Loucy (cell line): ENCODE measurements at regions not wholly inside any gene's neighbourhood (a gene's known extent, or its start where the extent isn't known, plus 50 kb on each side); places are given as distances from the start of the nearest gene placed in this dataset.

Source experiments
- H2AFZ ChIP-seq: fragments of 200-600 bp; sonication (generic); 2 replicates; pipeline ENCODE4 v1.6.0; 2016; ENCODE audit warnings: antibody characterized with exemption, mild to moderate bottlenecking, low read length, moderate library complexity
- H3F3A ChIP-seq: fragments of 200-600 bp; 2 replicates; pipeline ENCODE4 v1.6.0; 2016; ENCODE audit warnings: antibody characterized with exemption, low read depth, mild to moderate bottlenecking
- H3K27me3 ChIP-seq: fragments of 200-600 bp; sonication (generic); 2 replicates; pipeline ENCODE4 v1.6.1; 2014; ENCODE audit warnings: low read length, mild to moderate bottlenecking; ENCODE audit not compliant: insufficient read depth, poor library complexity, severe bottlenecking
- H3K36me3 ChIP-seq: fragments of 200-600 bp; sonication (generic); 2 replicates; pipeline ENCODE4 v1.6.1; 2016; ENCODE audit warnings: low read length; ENCODE audit not compliant: insufficient read depth
- H3K4me1 ChIP-seq: fragments of 200-600 bp; sonication (generic); 2 replicates; pipeline ENCODE4 v1.5.1; 2014; ENCODE audit warnings: low read length, mild to moderate bottlenecking; ENCODE audit not compliant: insufficient read depth, poor library complexity, severe bottlenecking
- H3K4me2 ChIP-seq: fragments of 200-600 bp; sonication (generic); 2 replicates; pipeline ENCODE4 v1.6.0; 2014; ENCODE audit warnings: antibody characterized with exemption, low read length, low read depth, mild to moderate bottlenecking; ENCODE audit not compliant: poor library complexity, severe bottlenecking
- H3K4me3 ChIP-seq: fragments of 200-600 bp; sonication (generic); 2 replicates; pipeline ENCODE4 v1.5.1; 2014; ENCODE audit warnings: low read length, mild to moderate bottlenecking, mixed read lengths; ENCODE audit not compliant: poor library complexity, severe bottlenecking
- H3K79me2 ChIP-seq: fragments of 200-600 bp; sonication (generic); 2 replicates; pipeline ENCODE4 v1.6.1; 2014; ENCODE audit warnings: low read length; ENCODE audit not compliant: insufficient read depth
- H3K9ac ChIP-seq: fragments of 200-600 bp; sonication (generic); 2 replicates; pipeline ENCODE4 v1.6.0; 2014; ENCODE audit warnings: mild to moderate bottlenecking, low read depth, low read length, moderate library complexity; ENCODE audit not compliant: poor library complexity, severe bottlenecking
- H3K9me2 ChIP-seq: fragments of 200-600 bp; sonication (generic); replicated peaks from 2 replicates; pipeline ENCODE4 v1.6.1; 2016; ENCODE audit warnings: low read depth, low read length, mixed read lengths
- H3K9me3 ChIP-seq: fragments of 200-600 bp; sonication (generic); 2 replicates; pipeline ENCODE4 v1.6.1; 2014; ENCODE audit warnings: mild to moderate bottlenecking, antibody characterized with exemption, low read length, low read depth; ENCODE audit not compliant: insufficient read depth
- H4K20me1 ChIP-seq: fragments of 200-600 bp; sonication (generic); 2 replicates; pipeline ENCODE4 v1.6.0; 2014; ENCODE audit warnings: antibody characterized with exemption, low read length, mild to moderate bottlenecking; ENCODE audit not compliant: insufficient read depth, poor library complexity, severe bottlenecking
- EZH2phosphoT487 ChIP-seq: fragments of 200-600 bp; IDR thresholded peaks from 2 replicates; pipeline ENCODE4 v1.6.1; 2018; ENCODE audit warnings: antibody characterized with exemption, mild to moderate bottlenecking, moderate library complexity, borderline replicate concordance
- TF ChIP-seq, protein P1 (sequence below): fragments of 200-600 bp; sonication (generic); conservative IDR thresholded peaks from 2 replicates; pipeline ENCODE4 v1.5.1; 2014; ENCODE audit warnings: mild to moderate bottlenecking, antibody characterized with exemption, low read length

DNA sequence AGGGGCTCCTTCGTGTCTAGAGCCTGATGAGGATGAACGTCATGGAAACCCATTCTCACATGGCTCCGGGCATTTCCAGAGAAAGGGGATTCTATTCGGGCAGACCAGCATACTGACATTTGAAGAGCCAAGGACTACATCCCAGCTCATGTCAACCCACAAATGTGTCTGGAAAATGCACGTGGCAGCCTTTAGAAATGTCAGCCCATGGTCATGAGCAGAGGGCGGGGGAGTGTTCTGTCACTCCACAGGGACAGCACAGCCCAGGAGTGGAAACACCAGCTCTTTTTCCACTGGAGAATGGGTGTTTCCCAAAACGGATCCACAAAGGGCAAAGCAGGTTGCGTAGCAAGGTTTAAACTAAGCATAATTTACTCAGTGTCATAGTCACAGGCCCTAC, 207.0 kb downstream of the BCOR start:
- Histone ChIP-seq H2AFZ (no peak overlapping the region), H3K4me1 (peaks cover 29% of the 10 kb centered on the region), H3K36me3 (no peaks in the 10 kb centered on the region), H4K20me1 (no peaks in the 10 kb centered on the region), H3K4me2 (no peak overlapping the region), H3K9ac (no peak overlapping the region), H3K79me2 (no peaks in the 10 kb centered on the region), H3K9me2 (no peaks in the 10 kb centered on the region), H3F3A (no peaks in the 10 kb centered on the region), H3K27me3 (no peaks in the 10 kb centered on the region), H3K4me3 (no peak overlapping the region), H3K9me3 (no peaks in the 10 kb centered on the region)
- TF ChIP-seq, protein P1, sequence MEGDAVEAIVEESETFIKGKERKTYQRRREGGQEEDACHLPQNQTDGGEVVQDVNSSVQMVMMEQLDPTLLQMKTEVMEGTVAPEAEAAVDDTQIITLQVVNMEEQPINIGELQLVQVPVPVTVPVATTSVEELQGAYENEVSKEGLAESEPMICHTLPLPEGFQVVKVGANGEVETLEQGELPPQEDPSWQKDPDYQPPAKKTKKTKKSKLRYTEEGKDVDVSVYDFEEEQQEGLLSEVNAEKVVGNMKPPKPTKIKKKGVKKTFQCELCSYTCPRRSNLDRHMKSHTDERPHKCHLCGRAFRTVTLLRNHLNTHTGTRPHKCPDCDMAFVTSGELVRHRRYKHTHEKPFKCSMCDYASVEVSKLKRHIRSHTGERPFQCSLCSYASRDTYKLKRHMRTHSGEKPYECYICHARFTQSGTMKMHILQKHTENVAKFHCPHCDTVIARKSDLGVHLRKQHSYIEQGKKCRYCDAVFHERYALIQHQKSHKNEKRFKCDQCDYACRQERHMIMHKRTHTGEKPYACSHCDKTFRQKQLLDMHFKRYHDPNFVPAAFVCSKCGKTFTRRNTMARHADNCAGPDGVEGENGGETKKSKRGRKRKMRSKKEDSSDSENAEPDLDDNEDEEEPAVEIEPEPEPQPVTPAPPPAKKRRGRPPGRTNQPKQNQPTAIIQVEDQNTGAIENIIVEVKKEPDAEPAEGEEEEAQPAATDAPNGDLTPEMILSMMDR = no peak
- no peak for TF ChIP-seq EZH2phosphoT487

- Histone ChIP-seq H3K36me3 (no peaks in the 10 kb centered on the region), H4K20me1 (no peaks in the 10 kb centered on the region), H3K4me3 (no peak overlapping the region), H3K4me2 (no peak overlapping the region), H3F3A (no peaks in the 10 kb centered on the region), H3K9ac (no peak overlapping the region), H3K9me2 (no peaks in the 10 kb centered on the region), H3K27me3 (no peaks in the 10 kb centered on the region), H3K9me3 (no peaks in the 10 kb centered on the region), H2AFZ (no peak overlapping the region), H3K4me1 (peaks cover 32% of the 10 kb centered on the region), H3K79me2 (no peaks in the 10 kb centered on the region)
- no peak for TF ChIP-seq EZH2phosphoT487
- TF ChIP-seq, protein P1 = no peak
These were observed 206.0 kb downstream of the BCOR start for GRCh38 chrX:39891781-39892180.

GRCh38 chrX:39893417-39894338, 204.1 kb downstream of the BCOR start:
- Histone ChIP-seq H3K9me2 (no peaks in the 10 kb centered on the region), H3K9me3 (no peaks in the 10 kb centered on the region), H3F3A (no peaks in the 10 kb centered on the region), H3K79me2 (no peaks in the 10 kb centered on the region), H3K4me2 (peak overlapping the region; percentile 40), H4K20me1 (no peaks in the 10 kb centered on the region), H3K36me3 (no peaks in the 10 kb centered on the region), H3K4me1 (peaks cover 32% of the 10 kb centered on the region), H3K4me3 (no peak overlapping the region), H3K9ac (no peak overlapping the region), H2AFZ (no peak overlapping the region), H3K27me3 (no peaks in the 10 kb centered on the region)
- no peak for TF ChIP-seq EZH2phosphoT487
- TF ChIP-seq, protein P1 = no peak
